ENCODE measurements at regions not wholly inside any gene's neighbourhood (a gene's known extent, or its start where the extent isn't known, plus 50 kb on each side); places are given as distances from the start of the nearest gene placed in this dataset.

DNA sequence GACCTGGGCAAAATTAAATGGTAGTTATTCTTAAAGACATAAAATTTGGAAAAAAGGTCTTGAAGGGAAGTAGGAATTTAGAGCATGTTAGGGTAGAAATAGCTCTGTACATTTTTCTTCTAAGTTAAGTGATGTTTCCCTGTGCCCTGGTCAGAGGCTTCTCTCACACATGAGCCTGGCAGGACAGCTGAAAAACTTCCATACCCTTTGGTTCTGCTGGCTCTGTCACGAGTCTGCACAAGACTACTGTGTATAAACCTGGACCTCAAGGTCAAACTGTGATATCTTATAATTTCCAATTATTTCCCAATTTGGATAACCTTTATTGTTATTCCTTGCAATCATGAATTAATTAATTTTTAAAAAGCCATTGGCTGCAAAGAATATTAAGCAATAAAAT lies 664.7 kb downstream of the BCL11A start:
- no peak overlapping the region for H3K4me3 ChIP-seq (ENCODE audit: control insufficient read depth, low read depth, low read length)
- no peak for TF ChIP-seq CTCF (conservative IDR thresholded peaks at IDR 0.05; ENCODE audit: control insufficient read depth, insufficient read depth, low read depth, low read length)
- DNase-seq (ENCODE audit: low read depth) = no peak

DNA sequence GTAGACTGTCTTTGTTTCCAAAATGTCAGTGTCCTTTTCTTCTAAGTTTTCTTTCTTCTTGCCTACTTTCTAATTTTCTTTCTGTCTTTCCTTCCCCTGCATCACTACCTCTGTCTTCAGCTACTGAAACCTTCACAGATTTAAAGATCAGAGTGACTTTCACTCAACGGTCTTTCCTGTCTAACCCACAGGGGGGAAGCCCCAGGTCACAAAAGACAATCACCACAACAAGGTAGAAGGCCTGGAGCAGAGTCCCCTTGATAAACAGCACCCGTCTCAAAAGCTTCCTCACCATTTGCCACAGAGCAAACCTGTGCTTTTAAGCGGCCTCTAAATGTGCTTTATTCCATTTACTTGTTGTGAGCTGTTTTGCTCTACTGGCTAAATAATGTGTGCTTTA lies 665.4 kb downstream of the BCL11A start:
- no peak for TF ChIP-seq CTCF (conservative IDR thresholded peaks at IDR 0.05; ENCODE audit: control insufficient read depth, insufficient read depth, low read depth, low read length)
- H3K4me3 ChIP-seq (ENCODE audit: control insufficient read depth, low read depth, low read length) = no peak overlapping the region
- no peak for DNase-seq (ENCODE audit: low read depth)

GRCh38 chr2:59887366-59887765 lies 666.1 kb downstream of the BCL11A start:
- no peak for DNase-seq (ENCODE audit: low read depth)
- no peak overlapping the region for H3K4me3 ChIP-seq (ENCODE audit: control insufficient read depth, low read depth, low read length)
- TF ChIP-seq CTCF (conservative IDR thresholded peaks at IDR 0.05; ENCODE audit: control insufficient read depth, insufficient read depth, low read depth, low read length) = no peak

DNA sequence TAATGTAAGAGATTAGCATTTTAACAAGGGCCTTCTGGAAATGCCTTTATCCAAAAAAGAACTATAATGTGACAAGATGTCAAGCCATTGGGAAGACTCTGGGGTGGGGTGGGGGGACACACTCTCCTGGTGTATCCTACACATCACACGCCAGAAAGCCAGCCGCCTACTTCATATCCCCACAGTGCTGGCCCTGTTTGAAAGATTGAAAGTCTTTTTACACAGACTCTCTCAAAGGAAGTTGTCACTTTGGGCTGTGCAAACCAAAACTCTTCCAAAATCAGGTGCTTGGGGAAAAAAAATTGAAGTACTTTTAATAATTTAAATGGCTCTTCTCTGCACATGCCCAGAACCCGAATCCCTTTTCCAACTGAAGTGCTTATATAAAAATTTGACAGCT lies 666.7 kb downstream of the BCL11A start:
- no peak for DNase-seq (ENCODE audit: low read depth)
- no peak for TF ChIP-seq CTCF (conservative IDR thresholded peaks at IDR 0.05; ENCODE audit: control insufficient read depth, insufficient read depth, low read depth, low read length)
- no peak overlapping the region for H3K4me3 ChIP-seq (ENCODE audit: control insufficient read depth, low read depth, low read length)

DNA sequence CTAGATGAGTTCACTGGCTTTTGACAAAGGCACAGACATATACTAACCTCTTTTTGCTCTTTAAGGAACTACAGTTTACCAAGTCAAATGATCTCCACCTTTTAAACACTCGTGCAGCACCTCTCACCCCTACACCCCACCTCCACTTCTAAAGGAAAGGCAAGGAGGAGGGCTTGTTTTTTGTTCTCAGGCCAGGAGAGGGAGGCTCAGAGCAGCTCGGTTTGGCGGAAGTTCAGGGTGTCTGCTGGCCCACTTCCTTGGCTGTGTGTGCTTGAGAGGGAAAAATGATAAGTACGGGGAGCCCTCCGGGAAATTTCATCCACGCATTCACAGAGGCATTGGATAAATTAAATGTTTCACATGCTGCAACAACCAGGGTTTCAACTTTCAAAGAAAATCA lies 667.9 kb downstream of the BCL11A start:
- no peak overlapping the region for H3K4me3 ChIP-seq (ENCODE audit: control insufficient read depth, low read depth, low read length)
- no peak for TF ChIP-seq CTCF (conservative IDR thresholded peaks at IDR 0.05; ENCODE audit: control insufficient read depth, insufficient read depth, low read depth, low read length)
- no peak for DNase-seq (ENCODE audit: low read depth)

- H3K4me3 ChIP-seq (ENCODE audit: control insufficient read depth, low read depth, low read length) = no peak overlapping the region
- TF ChIP-seq CTCF (conservative IDR thresholded peaks at IDR 0.05; ENCODE audit: control insufficient read depth, insufficient read depth, low read depth, low read length) = no peak
- DNase-seq (ENCODE audit: low read depth) = no peak
Observed at GRCh38 chr2:59884166-59884565, 669.3 kb downstream of the BCL11A start.

DNA sequence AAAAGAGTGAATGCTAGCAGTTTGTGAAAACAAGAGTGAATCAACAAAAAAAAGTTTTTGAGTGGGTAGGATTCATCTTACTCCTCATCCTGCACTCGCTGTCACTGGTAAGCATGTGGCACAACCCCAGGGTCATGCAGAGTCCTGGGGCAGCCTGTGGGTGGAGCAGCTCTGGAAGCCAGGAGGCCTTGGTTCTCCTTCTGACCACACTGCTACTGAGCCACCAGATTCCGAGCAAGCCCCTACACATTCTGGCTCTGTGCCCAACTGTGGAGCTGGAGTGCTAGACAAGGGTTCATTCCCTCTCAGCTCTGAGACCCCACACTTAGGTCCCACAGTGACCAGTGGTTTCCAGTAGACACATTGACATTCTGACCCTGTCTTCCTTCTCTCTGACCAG lies 670.6 kb downstream of the BCL11A start:
- no peak for TF ChIP-seq CTCF (conservative IDR thresholded peaks at IDR 0.05; ENCODE audit: control insufficient read depth, insufficient read depth, low read depth, low read length)

More for the DNA sequence above, 670.6 kb downstream of the BCL11A start:
- no peak for DNase-seq (ENCODE audit: low read depth)
- no peak overlapping the region for H3K4me3 ChIP-seq (ENCODE audit: control insufficient read depth, low read depth, low read length)
